ENCODE measurements at regions not wholly inside any gene's neighbourhood (a gene's known extent, or its start where the extent isn't known, plus 50 kb on each side); places are given as distances from the start of the nearest gene placed in this dataset.

DNA sequence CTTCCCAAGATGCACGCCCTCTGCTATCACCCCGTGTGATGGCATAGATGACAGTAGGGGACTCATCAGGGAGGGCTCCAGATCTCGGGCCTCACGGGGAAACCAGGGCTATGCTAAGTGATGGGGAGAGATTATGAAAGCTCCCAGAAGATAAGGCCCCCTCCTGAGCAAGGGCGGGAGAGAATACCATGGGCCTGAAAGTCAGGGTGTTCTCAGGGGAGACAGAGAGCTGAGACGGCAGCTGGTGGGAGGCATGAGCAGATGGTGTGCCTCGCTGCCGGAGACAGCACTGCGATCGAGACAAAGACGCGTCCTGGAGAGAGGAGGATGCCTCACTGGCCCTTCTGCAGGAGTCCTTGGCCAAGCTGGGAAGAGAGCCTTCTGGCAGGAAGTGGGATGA, 106.5 kb upstream of the ADPGK start:
- intact Hi-C loops (cut with micrococcal nuclease; ENCODE audit: unreplicated experiment), result no loop called here
- TF ChIP-seq, protein P1, sequence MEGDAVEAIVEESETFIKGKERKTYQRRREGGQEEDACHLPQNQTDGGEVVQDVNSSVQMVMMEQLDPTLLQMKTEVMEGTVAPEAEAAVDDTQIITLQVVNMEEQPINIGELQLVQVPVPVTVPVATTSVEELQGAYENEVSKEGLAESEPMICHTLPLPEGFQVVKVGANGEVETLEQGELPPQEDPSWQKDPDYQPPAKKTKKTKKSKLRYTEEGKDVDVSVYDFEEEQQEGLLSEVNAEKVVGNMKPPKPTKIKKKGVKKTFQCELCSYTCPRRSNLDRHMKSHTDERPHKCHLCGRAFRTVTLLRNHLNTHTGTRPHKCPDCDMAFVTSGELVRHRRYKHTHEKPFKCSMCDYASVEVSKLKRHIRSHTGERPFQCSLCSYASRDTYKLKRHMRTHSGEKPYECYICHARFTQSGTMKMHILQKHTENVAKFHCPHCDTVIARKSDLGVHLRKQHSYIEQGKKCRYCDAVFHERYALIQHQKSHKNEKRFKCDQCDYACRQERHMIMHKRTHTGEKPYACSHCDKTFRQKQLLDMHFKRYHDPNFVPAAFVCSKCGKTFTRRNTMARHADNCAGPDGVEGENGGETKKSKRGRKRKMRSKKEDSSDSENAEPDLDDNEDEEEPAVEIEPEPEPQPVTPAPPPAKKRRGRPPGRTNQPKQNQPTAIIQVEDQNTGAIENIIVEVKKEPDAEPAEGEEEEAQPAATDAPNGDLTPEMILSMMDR (conservative IDR thresholded peaks at IDR 0.05; ENCODE audit: low read depth, low read length), result no peak
- TF ChIP-seq EZH2 (IDR thresholded peaks at IDR 0.05; ENCODE audit: borderline replicate concordance, low read depth, low read length, poor library complexity, severe bottlenecking), result no peak
- no peaks in the 10 kb centered on the region for H3K27me3 ChIP-seq (replicated peaks; ENCODE audit: insufficient read depth, low read depth, low read length, poor library complexity)
- no peak overlapping the region for H3K4me3 ChIP-seq (ENCODE audit: low read depth, low read length, poor library complexity, severe bottlenecking)
- peak; percentile 4 for DNase-seq (ENCODE audit: low spot score)
- no peaks in the 10 kb centered on the region for H3K36me3 ChIP-seq (ENCODE audit: insufficient read depth, low read length, poor library complexity, severe bottlenecking)
- H3K27ac ChIP-seq (ENCODE audit: low read depth, low read length, poor library complexity, severe bottlenecking), result no peak overlapping the region
- ChIA-PET POLR2A (ENCODE audit: low non-redundant PET) (no interaction called here), CTCF (no interaction called here)
- no peaks in the 10 kb centered on the region for H3K9me3 ChIP-seq (ENCODE audit: low read depth, low read length, poor library complexity, severe bottlenecking)
- no TSS peak for BruUV-seq (replicated peaks)
- H3K4me1 ChIP-seq (ENCODE audit: insufficient read depth, low read length, poor library complexity, severe bottlenecking), result no peaks in the 10 kb centered on the region

DNA sequence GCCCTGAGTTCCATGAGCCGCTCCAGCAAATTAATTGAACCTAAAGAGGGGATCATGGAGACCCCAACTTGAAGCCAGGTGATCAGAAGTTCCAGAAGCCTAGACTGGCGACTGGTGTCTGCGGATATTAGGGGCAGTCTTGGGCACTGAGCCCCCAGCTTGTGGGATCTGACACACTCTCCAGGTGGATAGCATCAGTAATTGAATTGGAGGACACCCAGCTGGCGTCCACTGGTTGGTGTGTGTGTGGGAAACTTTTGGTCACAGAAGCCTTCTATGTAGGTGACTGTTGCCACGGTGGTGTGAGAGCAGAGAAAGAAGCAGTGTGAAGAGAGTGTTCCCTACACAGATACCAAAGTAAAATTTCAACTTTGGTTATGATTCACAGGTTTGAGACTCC, 106.0 kb upstream of the ADPGK start:
- TF ChIP-seq EZH2 (IDR thresholded peaks at IDR 0.05; ENCODE audit: borderline replicate concordance, low read depth, low read length, poor library complexity, severe bottlenecking), result no peak
- TF ChIP-seq, protein P1 (conservative IDR thresholded peaks at IDR 0.05; ENCODE audit: low read depth, low read length), result no peak
- POLR2A ChIA-PET (ENCODE audit: low non-redundant PET), result no interaction called here
- no peaks in the 10 kb centered on the region for H3K9me3 ChIP-seq (ENCODE audit: low read depth, low read length, poor library complexity, severe bottlenecking)
- no peak overlapping the region for H3K4me3 ChIP-seq (ENCODE audit: low read depth, low read length, poor library complexity, severe bottlenecking)
- intact Hi-C loops (cut with micrococcal nuclease; ENCODE audit: unreplicated experiment), result no loop called here
- CTCF ChIA-PET, result no interaction called here
- no peaks in the 10 kb centered on the region for H3K27me3 ChIP-seq (replicated peaks; ENCODE audit: insufficient read depth, low read depth, low read length, poor library complexity)
- no TSS peak for BruUV-seq (replicated peaks)
- H3K36me3 ChIP-seq (ENCODE audit: insufficient read depth, low read length, poor library complexity, severe bottlenecking), result no peaks in the 10 kb centered on the region
- H3K27ac ChIP-seq (ENCODE audit: low read depth, low read length, poor library complexity, severe bottlenecking), result no peak overlapping the region
- DNase-seq (ENCODE audit: low spot score), result no peak
- H3K4me1 ChIP-seq (ENCODE audit: insufficient read depth, low read length, poor library complexity, severe bottlenecking), result no peaks in the 10 kb centered on the region

DNA sequence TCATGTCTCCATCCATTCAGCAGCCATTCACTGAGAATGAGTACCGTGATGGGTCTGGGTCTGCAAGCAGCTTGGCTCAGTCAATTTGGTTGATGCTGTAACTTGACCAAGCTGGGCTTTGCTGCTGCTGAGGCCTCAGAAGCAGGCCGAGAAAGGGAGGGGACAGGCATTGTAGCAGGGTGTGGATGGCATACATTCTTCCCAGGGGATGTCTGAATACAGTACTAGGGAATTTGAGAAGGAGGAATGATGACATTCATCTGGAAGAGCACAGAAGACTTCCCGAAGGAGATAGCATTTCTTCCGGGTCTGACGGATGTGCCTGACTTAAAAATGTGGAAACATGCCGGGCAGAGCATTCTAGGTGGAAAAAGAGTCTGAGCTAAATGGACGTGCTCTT, 105.3 kb upstream of the ADPGK start:
- Histone ChIP-seq H3K4me1 (ENCODE audit: insufficient read depth, low read length, poor library complexity, severe bottlenecking) (no peaks in the 10 kb centered on the region), H3K27ac (ENCODE audit: low read depth, low read length, poor library complexity, severe bottlenecking) (no peak overlapping the region), H3K36me3 (ENCODE audit: insufficient read depth, low read length, poor library complexity, severe bottlenecking) (no peaks in the 10 kb centered on the region), H3K9me3 (ENCODE audit: low read depth, low read length, poor library complexity, severe bottlenecking) (no peaks in the 10 kb centered on the region), H3K4me3 (ENCODE audit: low read depth, low read length, poor library complexity, severe bottlenecking) (no peak overlapping the region), H3K27me3 (replicated peaks; ENCODE audit: insufficient read depth, low read depth, low read length, poor library complexity) (no peaks in the 10 kb centered on the region)
- POLR2A ChIA-PET (ENCODE audit: low non-redundant PET), result interaction anchor here (0.6 kb wide), 1 partner anchor 182 kb away, joined by 5 read pairs; no protein-coding TSS in a partner anchor
- no peak for DNase-seq (ENCODE audit: low spot score)
- CTCF ChIA-PET, result no interaction called here
- TF ChIP-seq, protein P1 (conservative IDR thresholded peaks at IDR 0.05; ENCODE audit: low read depth, low read length), result no peak
- TF ChIP-seq EZH2 (IDR thresholded peaks at IDR 0.05; ENCODE audit: borderline replicate concordance, low read depth, low read length, poor library complexity, severe bottlenecking), result no peak
- no TSS peak for BruUV-seq (replicated peaks)
- intact Hi-C loops (cut with micrococcal nuclease; ENCODE audit: unreplicated experiment), result no loop called here
